ENCODE measurements at regions not wholly inside any gene's neighbourhood (a gene's known extent, or its start where the extent isn't known, plus 50 kb on each side); places are given as distances from the start of the nearest gene placed in this dataset.

- Histone ChIP-seq H3K27ac (no peak overlapping the region), H3K36me3 (no peaks in the 10 kb centered on the region), H3K9me3 (no peaks in the 10 kb centered on the region), H3K4me3 (no peak overlapping the region), H3K27me3 (no peaks in the 10 kb centered on the region), H3K4me1 (peaks cover 0 to 14% (median 8%) of the 10 kb centered on the region in 4 donors)
- DNase-seq, result no peak
- intact Hi-C loops (cut with DNase I), result no loop called here
- WGBS, 2 donors, result 77 to 83% methylated on average over 1 of the region's 1 CpG
- TF ChIP-seq POLR2AphosphoS5 (IDR thresholded peaks at IDR 0.05) (no peak), EP300 (IDR thresholded peaks at IDR 0.05) (no peak), POLR2A (IDR thresholded peaks at IDR 0.05) (no peak), CTCF (IDR thresholded peaks at IDR 0.05) (no peak)
Observed at GRCh38 chr9:81411961-81412360, 277.4 kb downstream of the TLE1 start.

GRCh38 chr9:81410201-81410600 lies 279.1 kb downstream of the TLE1 start:
- Histone ChIP-seq H3K27ac (no peak overlapping the region), H3K4me3 (no peak overlapping the region), H3K9me3 (no peaks in the 10 kb centered on the region), H3K36me3 (no peaks in the 10 kb centered on the region), H3K4me1 (no peaks in the 10 kb centered on the region), H3K27me3 (no peaks in the 10 kb centered on the region)
- 57 to 79% methylated on average over 4 of the region's 4 CpGs for WGBS, 2 donors
- no peak for DNase-seq
- TF ChIP-seq EP300 (IDR thresholded peaks at IDR 0.05) (no peak), POLR2AphosphoS5 (IDR thresholded peaks at IDR 0.05) (no peak), POLR2A (IDR thresholded peaks at IDR 0.05) (no peak), CTCF (IDR thresholded peaks at IDR 0.05) (no peak)
- intact Hi-C loops (cut with DNase I), result no loop called here

GRCh38 chr9:81408951-81409350 lies 280.4 kb downstream of the TLE1 start:
- no peak for DNase-seq
- Histone ChIP-seq H3K4me1 (no peaks in the 10 kb centered on the region), H3K4me3 (no peak overlapping the region), H3K36me3 (no peaks in the 10 kb centered on the region), H3K27me3 (no peaks in the 10 kb centered on the region), H3K9me3 (no peaks in the 10 kb centered on the region), H3K27ac (no peak overlapping the region)
- no peak for TF ChIP-seq EP300 (IDR thresholded peaks at IDR 0.05)
- TF ChIP-seq CTCF (IDR thresholded peaks at IDR 0.05), result no peak
- TF ChIP-seq POLR2AphosphoS5 (IDR thresholded peaks at IDR 0.05), result no peak
- TF ChIP-seq POLR2A (IDR thresholded peaks at IDR 0.05), result no peak
- intact Hi-C loops (cut with DNase I), result no loop called here

GRCh38 chr9:81404931-81405598 lies 284.3 kb downstream of the TLE1 start:
- DNase-seq, result no peak
- 77 to 81% methylated on average over 2 of the region's 2 CpGs for WGBS, 2 donors
- H3K27me3 ChIP-seq, result no peaks in the 10 kb centered on the region
- H3K4me3 ChIP-seq, result no peak overlapping the region
- H3K9me3 ChIP-seq, result no peaks in the 10 kb centered on the region
- H3K27ac ChIP-seq, result no peak overlapping the region
- no peak for TF ChIP-seq POLR2AphosphoS5 (IDR thresholded peaks at IDR 0.05)
- no peak for TF ChIP-seq EP300 (IDR thresholded peaks at IDR 0.05)
- TF ChIP-seq CTCF (IDR thresholded peaks at IDR 0.05), result no peak
- no peak for TF ChIP-seq POLR2A (IDR thresholded peaks at IDR 0.05)
- intact Hi-C loops (cut with DNase I), result no loop called here
- no peaks in the 10 kb centered on the region for H3K4me1 ChIP-seq
- H3K36me3 ChIP-seq, result no peaks in the 10 kb centered on the region

All from sigmoid colon (tissue), 6 donors.